HCT116 (cell line): ENCODE measurements at regions not wholly inside any gene's neighbourhood (a gene's known extent, or its start where the extent isn't known, plus 50 kb on each side); places are given as distances from the start of the nearest gene placed in this dataset.
"Not testable (repeated sequence)": the region's sequence is repeated elsewhere in the genome, so short reads cannot be mapped to it uniquely, and the experiment has no call there.

Experiments
- ATAC-seq: fragments of 200-7000 bp; cut with Tn5 transposase; 2 replicates; pipeline ENCODE4 v1.9.1; 2020; ENCODE audit warnings: mild to moderate bottlenecking, moderate library complexity
- BruUV-seq: library from RNA; stranded (reverse); fragments of 400-500 nt; replicated peaks from 2 replicates; lab custom pipeline; 2021; lab: Mats Ljungman, UMichigan
- CTCF ChIA-PET: fragments of 300-600 bp; sonication (Branson Sonifier 250); formaldehyde crosslinking; loops from one replicate; lab custom pipeline; 2021; ENCODE audit warnings: antibody characterized with exemption; lab: Charles Lee
- POLR2A ChIA-PET: fragments of 300-600, 350-600 bp; sonication (Branson Sonifier 250); formaldehyde crosslinking; loops from one replicate; lab custom pipeline; 2021; ENCODE audit warnings: antibody characterized with exemption; lab: Charles Lee
- RAD21 ChIA-PET, 2 experiments: fragments of 300-600 bp; sonication (Branson Sonifier 250); formaldehyde crosslinking; loops; one replicate each; lab custom pipeline; 2023; ENCODE audit warnings: low total read pairs in 2 of 2; ENCODE audit not compliant: uncharacterized antibody in 2 of 2, unreplicated experiment in 2 of 2, low non-redundant PET in 1 of 2; lab: Charles Lee
- DNase-seq: peaks from one replicate; pipeline ENCODE4 v3.0.0-alpha.2; 2010; ENCODE audit warnings: low read depth, low spot score
- H2AFZ ChIP-seq: fragments of 200-600 bp; shearing (Covaris generic), sonication (generic); 2 replicates; pipeline ENCODE4 v1.6.1; 2017; ENCODE audit warnings: low read depth, mixed run types, mixed read lengths, antibody characterized with exemption, low read length; ENCODE audit not compliant: poor library complexity, severe bottlenecking
- H3K27ac ChIP-seq: 2 replicates; pipeline ENCODE4 v1.5.1; 2012; ENCODE audit warnings: low read depth, low read length
- H3K27me3 ChIP-seq: fragments of 200-600 bp; sonication (generic); 2 replicates; pipeline ENCODE4 v1.6.1; 2016; ENCODE audit warnings: mixed run types, low read length, mixed read lengths; ENCODE audit not compliant: insufficient read depth
- H3K36me3 ChIP-seq, 2 experiments: fragments of 200-500 bp in 1 of 2; fragments of 200-600 bp in 1 of 2; sonication (Bioruptor generic) in 1 of 2; sonication (generic) in 1 of 2; 2 replicates each; pipeline versions ENCODE4 v1.5.1 to v1.6.1; 2014 to 2016; ENCODE audit warnings: low read length in 2 of 2, inconsistent platforms in 1 of 2, mixed read lengths in 1 of 2, mixed run types in 1 of 2; ENCODE audit not compliant: insufficient read depth in 2 of 2, control insufficient read depth in 1 of 2
- H3K4me1 ChIP-seq, 2 experiments: fragments of 200-600 bp in 1 of 2; sonication (generic) in 1 of 2; 2 replicates each; pipeline versions ENCODE4 v1.5.1 to v1.6.1; 2012 to 2017; ENCODE audit warnings: low read length in 2 of 2, inconsistent platforms in 1 of 2, mild to moderate bottlenecking in 1 of 2, mixed read lengths in 1 of 2, mixed run types in 1 of 2, moderate library complexity in 1 of 2; ENCODE audit not compliant: insufficient read depth in 2 of 2, control insufficient read depth in 1 of 2
- H3K4me2 ChIP-seq: fragments of 200-600 bp; sonication (generic); 2 replicates; pipeline ENCODE4 v1.6.1; 2017; ENCODE audit warnings: mixed run types, low read length, mixed read lengths
- H3K4me3 ChIP-seq, 2 experiments: fragments of 200-600 bp in 1 of 2; sonication (generic) in 1 of 2; replicated peaks in 1 of 2; 2 replicates each; pipeline ENCODE4 v1.5.1; 2011 to 2016; ENCODE audit warnings: low read length in 2 of 2, control low read depth in 1 of 2, low read depth in 1 of 2, mild to moderate bottlenecking in 1 of 2, mixed read lengths in 1 of 2, mixed run types in 1 of 2
- H3K79me2 ChIP-seq: fragments of 200-600 bp; sonication (generic); 2 replicates; pipeline ENCODE4 v1.6.1; 2017; ENCODE audit warnings: mild to moderate bottlenecking, mixed run types, low read length, moderate library complexity, mixed read lengths; ENCODE audit not compliant: insufficient read depth
- H3K9ac ChIP-seq: fragments of 200-600 bp; sonication (generic); 2 replicates; pipeline ENCODE4 v1.6.1; 2016; ENCODE audit warnings: low read length, mixed read lengths
- H3K9me2 ChIP-seq: fragments of 200-600 bp; sonication (generic), shearing (Covaris generic); 2 replicates; pipeline ENCODE4 v1.6.1; 2017; ENCODE audit warnings: mixed run types, mild to moderate bottlenecking, moderate library complexity; ENCODE audit not compliant: insufficient read depth
- H3K9me3 ChIP-seq, 2 experiments: fragments of 200-500 bp in 1 of 2; fragments of 200-600 bp in 1 of 2; sonication (Bioruptor generic) in 1 of 2; sonication (generic) in 1 of 2; 2 replicates each; pipeline ENCODE4 v1.6.1; 2014 to 2017; ENCODE audit warnings: low read length in 2 of 2, mixed read lengths in 2 of 2, inconsistent platforms in 1 of 2, low read depth in 1 of 2, mild to moderate bottlenecking in 1 of 2, mixed run types in 1 of 2, moderate library complexity in 1 of 2; ENCODE audit not compliant: control insufficient read depth in 1 of 2, insufficient read depth in 1 of 2
- H4K20me1 ChIP-seq: fragments of 200-600 bp; sonication (generic), shearing (Covaris generic); 2 replicates; pipeline ENCODE4 v1.6.1; 2017; ENCODE audit warnings: mixed run types, mild to moderate bottlenecking, moderate library complexity; ENCODE audit not compliant: insufficient read depth
- intact Hi-C: fragments of 100-400 bp; cut with micrococcal nuclease; formaldehyde crosslinking; loops from 2 replicates; pipeline ENCODE4 v1.10.0; 2022

- BruUV-seq, H3K4me3 ChIP-seq, CTCF ChIA-PET, H3K36me3 ChIP-seq, RAD21 ChIA-PET, H3K9me2 ChIP-seq, H3K9ac ChIP-seq, H3K4me2 ChIP-seq, H3K4me1 ChIP-seq, H3K27ac ChIP-seq, H2AFZ ChIP-seq, ATAC-seq, H3K27me3 ChIP-seq, H4K20me1 ChIP-seq, H3K79me2 ChIP-seq, intact Hi-C loops, H3K9me3 ChIP-seq, POLR2A ChIA-PET, DNase-seq: not testable (repeated sequence)
Measured at GRCh38 chr21:6101588-6101987, 4419.8 kb upstream of the TPTE start.

- CTCF ChIA-PET, H3K9me2 ChIP-seq, H3K36me3 ChIP-seq, POLR2A ChIA-PET, DNase-seq, H3K79me2 ChIP-seq, H3K4me1 ChIP-seq, H3K4me3 ChIP-seq, H3K4me2 ChIP-seq, ATAC-seq, intact Hi-C loops, H4K20me1 ChIP-seq, H3K27ac ChIP-seq, BruUV-seq, RAD21 ChIA-PET, H3K9me3 ChIP-seq, H3K27me3 ChIP-seq, H2AFZ ChIP-seq, H3K9ac ChIP-seq: not testable (repeated sequence)
Measured at GRCh38 chr21:6104546-6104945, 4416.8 kb upstream of the TPTE start.

DNA sequence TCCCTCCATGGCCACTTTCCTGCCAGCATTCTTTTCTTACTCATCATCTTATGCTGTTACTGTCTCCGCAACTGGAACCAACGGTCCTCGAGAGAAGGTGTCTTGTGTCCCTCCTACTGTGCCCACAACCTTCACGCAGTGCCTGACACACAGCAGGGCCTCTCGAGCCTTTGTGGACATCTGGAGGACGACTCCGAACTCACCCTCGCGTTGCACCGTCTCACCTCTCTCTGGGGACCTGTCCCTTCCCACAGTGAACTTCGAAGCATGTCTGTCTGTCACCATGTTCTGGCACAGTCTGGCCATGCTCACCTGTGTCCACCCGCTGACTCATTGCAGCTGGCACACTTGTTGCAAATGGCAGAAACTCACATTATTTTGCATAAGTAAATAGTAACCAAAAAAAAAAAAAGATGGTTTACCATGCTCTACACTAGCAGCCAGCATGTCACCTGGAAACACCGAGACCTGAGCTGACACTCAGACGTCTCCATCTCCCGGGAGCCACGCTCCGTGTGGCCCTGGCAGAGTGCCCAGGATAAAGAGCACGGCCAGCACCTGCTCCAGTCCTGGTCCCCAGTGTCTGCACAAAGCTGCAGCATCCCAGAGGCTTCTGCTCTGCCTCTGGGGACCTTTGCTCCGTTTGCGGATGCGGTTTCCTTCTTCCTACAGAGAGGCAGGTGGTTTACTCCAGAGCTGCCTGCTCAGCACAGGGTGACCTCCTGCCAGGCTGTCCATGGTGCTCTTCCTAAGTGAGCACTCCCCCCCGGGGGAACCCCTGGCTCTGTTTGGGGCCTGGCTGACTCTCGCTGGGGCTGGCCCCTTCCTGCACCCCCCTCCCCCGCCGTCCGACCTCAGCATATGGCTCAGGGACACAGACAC lies 4414.5 kb upstream of the TPTE start:
- DNase-seq, H3K79me2 ChIP-seq, H3K4me3 ChIP-seq, intact Hi-C loops, POLR2A ChIA-PET, H3K4me2 ChIP-seq, H3K9me2 ChIP-seq, H4K20me1 ChIP-seq, H2AFZ ChIP-seq, H3K9ac ChIP-seq, H3K9me3 ChIP-seq, H3K27ac ChIP-seq, RAD21 ChIA-PET, H3K36me3 ChIP-seq, BruUV-seq, H3K27me3 ChIP-seq, H3K4me1 ChIP-seq, CTCF ChIA-PET, ATAC-seq: not testable (repeated sequence)

DNA sequence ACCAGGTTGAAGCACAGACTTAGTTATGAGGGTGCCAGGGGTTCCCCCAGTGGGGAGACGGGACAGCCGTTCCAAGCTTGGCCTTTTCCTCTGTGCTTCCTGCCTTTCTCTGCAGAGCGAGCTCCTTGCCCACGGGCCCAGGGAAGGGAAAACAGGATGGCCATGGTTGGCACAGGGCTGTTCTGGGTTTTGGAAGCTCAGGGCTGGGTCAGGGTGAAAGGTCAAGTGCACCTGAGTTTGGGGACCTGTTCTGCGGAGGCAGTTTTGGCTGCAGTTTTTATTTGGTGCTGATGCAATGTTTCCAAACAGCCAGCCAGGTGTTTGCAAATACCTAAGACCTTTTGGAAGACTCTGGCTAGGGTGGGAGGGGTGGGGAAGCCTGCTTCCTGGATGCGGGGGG lies 4412.5 kb upstream of the TPTE start:
- H2AFZ ChIP-seq, intact Hi-C loops, H3K9ac ChIP-seq, RAD21 ChIA-PET, H3K27ac ChIP-seq, H3K9me2 ChIP-seq, H3K36me3 ChIP-seq, CTCF ChIA-PET, H3K79me2 ChIP-seq, POLR2A ChIA-PET, H3K4me2 ChIP-seq, H3K4me1 ChIP-seq, H3K9me3 ChIP-seq, H4K20me1 ChIP-seq, H3K4me3 ChIP-seq, ATAC-seq, BruUV-seq, H3K27me3 ChIP-seq, DNase-seq: not testable (repeated sequence)
